Epithelial cell of prostate (primary cell): ENCODE measurements at regions not wholly inside any gene's neighbourhood (a gene's known extent, or its start where the extent isn't known, plus 50 kb on each side); places are given as distances from the start of the nearest gene placed in this dataset.

Experiments
- DNase-seq: peaks from one replicate; pipeline ENCODE4 v3.0.0-alpha.2; 2011; ENCODE audit warnings: low read depth, low spot score
- H3K27ac ChIP-seq: fragments of 450-650 bp; 2 replicates; pipeline ENCODE4 v1.5.1; 2017; ENCODE audit warnings: mild to moderate bottlenecking

GRCh38 chr18:73101491-73101890, 233.7 kb upstream of the NETO1 start:
- peak; percentile 79 for DNase-seq
- peak overlapping the region; percentile 17 for H3K27ac ChIP-seq

- DNase-seq = no peak
- H3K27ac ChIP-seq = no peak overlapping the region
Observed at GRCh38 chr18:73099759-73100158, 232.0 kb upstream of the NETO1 start.

- no peak overlapping the region for H3K27ac ChIP-seq
- peak; percentile 14 for DNase-seq
Observed at GRCh38 chr18:73093687-73094250, 226.0 kb upstream of the NETO1 start.

DNA sequence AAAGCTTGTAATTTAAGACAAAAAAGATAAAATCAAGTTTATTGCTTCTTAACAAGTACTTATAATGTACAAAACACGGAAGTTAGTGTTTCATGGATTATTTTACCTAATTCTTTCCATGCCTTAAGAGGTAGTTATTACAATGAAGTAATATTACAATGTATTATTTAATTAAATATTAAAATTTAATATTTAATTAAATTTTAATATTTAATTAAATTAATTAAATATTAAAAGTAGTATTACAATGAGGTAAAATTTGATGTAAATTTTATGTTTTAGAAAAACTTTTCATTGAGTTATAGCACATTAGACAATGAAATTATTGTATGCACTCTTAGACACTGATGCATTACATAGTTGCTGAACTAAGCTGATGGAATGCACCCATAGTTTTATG, 220.7 kb upstream of the NETO1 start:
- no peak overlapping the region for H3K27ac ChIP-seq
- DNase-seq = no peak

GRCh38 chr18:73087282-73087977, 219.6 kb upstream of the NETO1 start:
- H3K27ac ChIP-seq = no peak overlapping the region
- DNase-seq = no peak

DNA sequence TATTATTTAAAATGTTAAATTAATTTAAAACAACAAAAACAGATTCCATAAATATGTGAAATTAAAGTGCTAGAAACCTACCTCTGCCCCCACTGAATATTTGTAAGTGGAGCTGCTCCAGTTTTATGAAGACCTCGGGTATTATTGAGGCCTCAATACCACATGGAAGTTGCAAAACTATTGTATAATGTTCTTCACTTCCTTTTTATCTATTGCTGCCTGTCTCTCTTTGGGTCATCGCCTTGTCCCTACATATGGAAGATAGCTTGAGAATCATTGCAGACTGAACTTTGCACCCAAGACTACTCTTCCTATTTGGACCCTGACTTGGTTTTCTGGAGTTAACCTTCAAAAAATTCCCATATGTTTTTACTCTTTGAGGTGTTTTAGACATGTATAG, 212.1 kb upstream of the NETO1 start:
- no peak for DNase-seq
- no peak overlapping the region for H3K27ac ChIP-seq

- no peak for DNase-seq
- H3K27ac ChIP-seq = no peak overlapping the region
Observed at GRCh38 chr18:73060666-73061288, 193.0 kb upstream of the NETO1 start.

GRCh38 chr18:73059280-73059679, 191.5 kb upstream of the NETO1 start:
- H3K27ac ChIP-seq = no peak overlapping the region
- DNase-seq = no peak

GRCh38 chr18:73047688-73048087, 179.9 kb upstream of the NETO1 start:
- H3K27ac ChIP-seq = no peak overlapping the region
- DNase-seq = no peak

GRCh38 chr18:73045037-73045436, 177.2 kb upstream of the NETO1 start:
- DNase-seq = no peak
- H3K27ac ChIP-seq = no peak overlapping the region

GRCh38 chr18:73043611-73044010, 175.8 kb upstream of the NETO1 start:
- no peak for DNase-seq
- H3K27ac ChIP-seq = no peak overlapping the region

- DNase-seq = no peak
- H3K27ac ChIP-seq = no peak overlapping the region
Observed at GRCh38 chr18:73043211-73043610, 175.4 kb upstream of the NETO1 start.

GRCh38 chr18:73040247-73040646, 172.5 kb upstream of the NETO1 start:
- no peak for DNase-seq
- no peak overlapping the region for H3K27ac ChIP-seq

- no peak overlapping the region for H3K27ac ChIP-seq
- DNase-seq = no peak
Observed at GRCh38 chr18:73038336-73038735, 170.5 kb upstream of the NETO1 start.

GRCh38 chr18:73023975-73024374, 156.2 kb upstream of the NETO1 start:
- DNase-seq = no peak

DNA sequence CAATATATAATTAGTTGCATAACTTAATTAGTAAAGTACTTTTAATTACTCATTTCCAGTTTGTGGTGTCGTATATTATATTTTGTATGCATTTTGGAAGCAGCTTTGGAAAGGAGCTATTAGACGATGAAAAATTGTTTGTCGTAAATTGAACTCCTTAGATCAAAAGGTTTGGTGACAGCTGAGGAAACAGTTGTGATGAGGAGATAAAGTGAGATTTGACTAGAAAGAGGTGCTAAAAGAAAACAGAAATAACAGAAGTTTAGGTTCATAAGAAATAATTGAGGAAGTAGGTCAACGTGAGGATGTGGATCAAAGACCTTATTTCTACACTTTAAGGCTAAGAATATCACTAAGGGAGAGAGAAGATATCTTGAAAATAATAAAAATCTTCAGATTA, 141.9 kb upstream of the NETO1 start:
- H3K27ac ChIP-seq = no peak overlapping the region
- DNase-seq = no peak

More at GRCh38 chr18:73023975-73024374, 156.2 kb upstream of the NETO1 start:
- H3K27ac ChIP-seq = no peak overlapping the region

DNA sequence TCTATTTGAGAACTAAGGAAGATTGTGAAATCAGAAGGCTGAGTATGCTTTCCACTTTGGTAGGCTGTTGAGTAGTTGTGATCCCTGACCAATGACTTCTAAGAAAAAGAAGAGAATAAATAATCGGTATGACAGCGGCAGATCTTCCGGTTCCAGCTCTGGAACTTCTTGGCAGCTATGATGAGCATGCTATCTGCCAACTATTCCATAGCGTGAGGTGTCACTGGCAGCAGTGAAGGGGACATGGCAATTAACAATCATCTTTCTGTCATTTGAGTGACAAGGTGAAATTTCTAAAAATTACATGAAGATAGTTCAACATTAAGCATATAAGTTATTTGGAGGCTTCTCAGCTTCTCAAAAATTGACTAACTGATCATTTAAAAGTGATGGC, 140.1 kb upstream of the NETO1 start:
- H3K27ac ChIP-seq = peak overlapping the region; percentile 45
- DNase-seq = no peak

- peak; percentile 36 for DNase-seq
- peak overlapping the region; percentile 45 for H3K27ac ChIP-seq
Observed at GRCh38 chr18:73007195-73007914, 139.6 kb upstream of the NETO1 start.

GRCh38 chr18:73006331-73006730, 138.5 kb upstream of the NETO1 start:
- no peak for DNase-seq
- H3K27ac ChIP-seq = no peak overlapping the region

- H3K27ac ChIP-seq = no peak overlapping the region
- no peak for DNase-seq
Observed at GRCh38 chr18:73004260-73004659, 136.5 kb upstream of the NETO1 start.

GRCh38 chr18:72999971-73000607, 132.3 kb upstream of the NETO1 start:
- peak overlapping the region; percentile 24 for H3K27ac ChIP-seq
- DNase-seq = no peak
